Lower leg skin (tissue), 3 donors: ENCODE measurements at regions not wholly inside any gene's neighbourhood (a gene's known extent, or its start where the extent isn't known, plus 50 kb on each side); places are given as distances from the start of the nearest gene placed in this dataset.

Experiments
- POLR2A ChIP-seq, 2 donors: fragments of 450-650 bp; IDR thresholded peaks; one replicate each; pipeline ENCODE4 v1.6.1; 2016 to 2017; ENCODE audit warnings: antibody characterized with exemption in 2 of 2, mild to moderate bottlenecking in 1 of 2, moderate library complexity in 1 of 2
- TF ChIP-seq, protein P1 (sequence below), 3 donors: fragments of 450-650 bp; IDR thresholded peaks; one replicate each; pipeline ENCODE4 v1.5.1; 2016; ENCODE audit warnings: antibody characterized with exemption in 3 of 3, mild to moderate bottlenecking in 3 of 3, moderate library complexity in 2 of 3

DNA sequence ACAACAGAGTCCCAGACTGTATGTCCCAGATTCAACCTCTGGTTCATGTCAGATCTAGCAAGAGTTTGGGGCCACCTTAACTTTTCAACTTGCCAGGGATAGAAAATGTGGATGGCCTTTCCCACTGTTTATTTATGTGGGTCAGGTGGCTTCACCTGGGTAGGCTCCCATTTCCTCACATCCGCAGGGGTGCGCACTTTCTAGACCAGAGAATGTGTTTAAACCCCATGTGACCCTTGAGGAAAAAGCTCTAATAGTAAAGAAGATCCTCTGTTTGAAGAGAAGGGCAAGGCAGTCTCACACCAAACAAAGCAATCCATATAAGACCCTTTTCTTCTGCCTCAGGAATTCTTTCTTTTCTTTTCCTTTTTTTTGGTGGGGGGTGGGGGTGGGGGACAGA lies 167.2 kb upstream of the TSC22D2 start:
- TF ChIP-seq, protein P1, sequence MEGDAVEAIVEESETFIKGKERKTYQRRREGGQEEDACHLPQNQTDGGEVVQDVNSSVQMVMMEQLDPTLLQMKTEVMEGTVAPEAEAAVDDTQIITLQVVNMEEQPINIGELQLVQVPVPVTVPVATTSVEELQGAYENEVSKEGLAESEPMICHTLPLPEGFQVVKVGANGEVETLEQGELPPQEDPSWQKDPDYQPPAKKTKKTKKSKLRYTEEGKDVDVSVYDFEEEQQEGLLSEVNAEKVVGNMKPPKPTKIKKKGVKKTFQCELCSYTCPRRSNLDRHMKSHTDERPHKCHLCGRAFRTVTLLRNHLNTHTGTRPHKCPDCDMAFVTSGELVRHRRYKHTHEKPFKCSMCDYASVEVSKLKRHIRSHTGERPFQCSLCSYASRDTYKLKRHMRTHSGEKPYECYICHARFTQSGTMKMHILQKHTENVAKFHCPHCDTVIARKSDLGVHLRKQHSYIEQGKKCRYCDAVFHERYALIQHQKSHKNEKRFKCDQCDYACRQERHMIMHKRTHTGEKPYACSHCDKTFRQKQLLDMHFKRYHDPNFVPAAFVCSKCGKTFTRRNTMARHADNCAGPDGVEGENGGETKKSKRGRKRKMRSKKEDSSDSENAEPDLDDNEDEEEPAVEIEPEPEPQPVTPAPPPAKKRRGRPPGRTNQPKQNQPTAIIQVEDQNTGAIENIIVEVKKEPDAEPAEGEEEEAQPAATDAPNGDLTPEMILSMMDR (IDR thresholded peaks at IDR 0.05): no peak
- TF ChIP-seq POLR2A (IDR thresholded peaks at IDR 0.05): no peak
